OCI-LY3 (cell line): ENCODE measurements at regions not wholly inside any gene's neighbourhood (a gene's known extent, or its start where the extent isn't known, plus 50 kb on each side); places are given as distances from the start of the nearest gene placed in this dataset.

ENCODE experiments used
- EZH2phosphoT487 ChIP-seq: fragments of 200-600 bp; shearing (Covaris generic); IDR thresholded peaks from 2 replicates; pipeline ENCODE4 v1.6.1; 2018; ENCODE audit warnings: antibody characterized with exemption, mixed run types, low read depth
- TF ChIP-seq, protein P1 (sequence below): fragments of 200-600, 300-600 bp; sonication (generic); IDR thresholded peaks from 2 replicates; pipeline ENCODE4 v1.5.1; 2014; ENCODE audit warnings: antibody characterized with exemption, low read length, low read depth

DNA sequence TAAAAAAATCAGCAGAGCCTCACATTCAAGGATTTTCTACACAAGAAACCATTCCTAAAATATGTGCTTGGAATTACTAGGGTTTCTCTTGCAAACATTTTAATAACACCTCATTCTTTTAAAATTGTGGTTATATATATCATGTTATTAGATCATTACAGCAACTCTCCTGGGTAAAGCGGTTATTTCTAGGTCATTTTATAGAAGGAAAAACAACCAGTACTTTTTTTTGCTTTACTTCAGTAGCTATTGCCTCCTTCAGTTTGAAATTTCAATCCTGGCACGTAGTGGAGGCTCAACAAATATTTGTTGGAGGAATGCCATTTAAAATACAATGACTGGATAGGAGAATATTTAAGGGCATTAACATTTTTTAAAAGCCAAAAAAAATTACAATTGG, 220.6 kb downstream of the CDRT15L2 start:
- TF ChIP-seq, protein P1, sequence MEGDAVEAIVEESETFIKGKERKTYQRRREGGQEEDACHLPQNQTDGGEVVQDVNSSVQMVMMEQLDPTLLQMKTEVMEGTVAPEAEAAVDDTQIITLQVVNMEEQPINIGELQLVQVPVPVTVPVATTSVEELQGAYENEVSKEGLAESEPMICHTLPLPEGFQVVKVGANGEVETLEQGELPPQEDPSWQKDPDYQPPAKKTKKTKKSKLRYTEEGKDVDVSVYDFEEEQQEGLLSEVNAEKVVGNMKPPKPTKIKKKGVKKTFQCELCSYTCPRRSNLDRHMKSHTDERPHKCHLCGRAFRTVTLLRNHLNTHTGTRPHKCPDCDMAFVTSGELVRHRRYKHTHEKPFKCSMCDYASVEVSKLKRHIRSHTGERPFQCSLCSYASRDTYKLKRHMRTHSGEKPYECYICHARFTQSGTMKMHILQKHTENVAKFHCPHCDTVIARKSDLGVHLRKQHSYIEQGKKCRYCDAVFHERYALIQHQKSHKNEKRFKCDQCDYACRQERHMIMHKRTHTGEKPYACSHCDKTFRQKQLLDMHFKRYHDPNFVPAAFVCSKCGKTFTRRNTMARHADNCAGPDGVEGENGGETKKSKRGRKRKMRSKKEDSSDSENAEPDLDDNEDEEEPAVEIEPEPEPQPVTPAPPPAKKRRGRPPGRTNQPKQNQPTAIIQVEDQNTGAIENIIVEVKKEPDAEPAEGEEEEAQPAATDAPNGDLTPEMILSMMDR = no peak
- TF ChIP-seq EZH2phosphoT487 = no peak
